Thyroid gland (tissue), 4 donors: ENCODE measurements at regions not wholly inside any gene's neighbourhood (a gene's known extent, or its start where the extent isn't known, plus 50 kb on each side); places are given as distances from the start of the nearest gene placed in this dataset.

Experiments used
- DNase-seq, 2 donors: peaks; one replicate each; pipeline ENCODE4 v3.0.0-alpha.2; 2019
- H3K27ac ChIP-seq, 3 donors: fragments of 200-600 bp; sonication (generic); 1 replicate in 2 of 3; 2 replicates in 1 of 3; pipeline ENCODE4 v1.5.1; 2016 to 2019; ENCODE audit warnings: mild to moderate bottlenecking in 1 of 3, moderate library complexity in 1 of 3
- H3K27me3 ChIP-seq: fragments of 200-600 bp; sonication (generic); one replicate; pipeline ENCODE4 v1.5.1; 2019
- H3K36me3 ChIP-seq, 2 donors: fragments of 200-600 bp; sonication (generic); one replicate each; pipeline ENCODE4 v1.5.1; 2016 to 2019
- H3K4me1 ChIP-seq, 2 donors: fragments of 200-600 bp; sonication (generic); one replicate each; pipeline ENCODE4 v1.5.1; 2017 to 2019
- H3K4me3 ChIP-seq, 3 donors: fragments of 200-600 bp; sonication (generic); replicated peaks in 1 of 3; 1 replicate in 2 of 3; 2 replicates in 1 of 3; pipeline ENCODE4 v1.5.1; 2016; ENCODE audit warnings: mild to moderate bottlenecking in 1 of 3
- H3K9me3 ChIP-seq: fragments of 200-600 bp; sonication (generic); one replicate; pipeline ENCODE4 v1.5.1; 2017
- CTCF ChIP-seq, 6 experiments: fragments of 200-600 bp in 3 of 6; fragments of 450-650 bp in 3 of 6; sonication (generic) in 3 of 6; IDR thresholded peaks; one replicate each; pipeline ENCODE4 v1.5.1; 2016 to 2019; ENCODE audit warnings: antibody characterized with exemption in 6 of 6, mild to moderate bottlenecking in 2 of 6, inconsistent platforms in 1 of 6, moderate library complexity in 1 of 6
- POLR2A ChIP-seq, 2 donors: fragments of 450-650 bp; IDR thresholded peaks; one replicate each; pipeline ENCODE4 v1.6.1; 2017; ENCODE audit warnings: antibody characterized with exemption in 2 of 2, mild to moderate bottlenecking in 2 of 2, moderate library complexity in 1 of 2
- WGBS, 2 donors: methylation state at CpG; one replicate each; pipeline ENCODE4 v1.1.5; 2017; 5-methylcytosine and 5-hydroxymethylcytosine counted together
- intact Hi-C: fragments of 100-400 bp; cut with DNase I; formaldehyde crosslinking; loops from one replicate; pipeline ENCODE4 v1.15.1; 2023

DNA sequence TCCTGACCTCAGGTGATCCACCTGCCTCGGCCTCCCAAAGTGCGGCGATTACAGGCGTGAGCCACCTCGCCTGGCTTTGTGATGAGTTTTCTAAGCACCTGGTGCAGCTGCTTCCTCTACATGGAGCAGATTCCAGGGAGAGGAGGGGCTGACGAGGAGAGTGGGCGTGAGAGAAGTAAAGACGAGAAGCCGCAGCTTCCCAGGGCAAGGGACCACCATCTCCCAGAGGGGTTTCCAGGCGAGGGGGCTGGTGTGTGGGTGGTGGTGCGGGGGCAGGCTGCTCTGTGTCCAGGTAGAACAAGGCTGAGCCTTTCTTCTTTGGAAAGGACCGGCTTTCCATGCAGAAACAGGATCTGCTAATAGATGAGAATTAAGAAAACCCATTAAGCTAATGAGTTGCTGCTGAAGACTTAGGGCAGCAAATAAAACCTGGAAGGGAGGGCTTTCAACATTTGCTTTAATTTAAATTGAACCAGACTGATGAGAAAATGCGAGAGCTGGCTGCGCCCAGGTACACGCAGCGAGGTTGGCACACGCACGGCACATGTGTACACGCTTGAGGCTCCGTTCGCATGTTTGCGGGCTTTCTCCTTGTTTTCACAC, 236.7 kb downstream of the RBFOX3 start:
- DNase-seq, result no peak
- WGBS, 2 donors, result 73 to 77% methylated on average over 22 of the region's 22 CpGs
- Histone ChIP-seq H3K36me3 (no peaks in the 10 kb centered on the region), H3K9me3 (no peaks in the 10 kb centered on the region), H3K4me3 (no peak overlapping the region), H3K27ac (no peak overlapping the region), H3K4me1 (no peaks in the 10 kb centered on the region), H3K27me3 (no peaks in the 10 kb centered on the region)
- intact Hi-C loops, result no loop called here
- no peak for TF ChIP-seq CTCF (IDR thresholded peaks at IDR 0.05)
- no peak for TF ChIP-seq POLR2A (IDR thresholded peaks at IDR 0.05)

- no peak overlapping the region for H3K4me3 ChIP-seq
- intact Hi-C loops, result no loop called here
- H3K27me3 ChIP-seq, result no peaks in the 10 kb centered on the region
- no peaks in the 10 kb centered on the region for H3K9me3 ChIP-seq
- H3K4me1 ChIP-seq, result no peaks in the 10 kb centered on the region
- H3K27ac ChIP-seq, result no peak overlapping the region
- H3K36me3 ChIP-seq, result no peaks in the 10 kb centered on the region
- WGBS, 2 donors, result 64 to 72% methylated on average over 16 of the region's 16 CpGs
- no peak for TF ChIP-seq CTCF (IDR thresholded peaks at IDR 0.05)
- no peak for TF ChIP-seq POLR2A (IDR thresholded peaks at IDR 0.05)
- no peak for DNase-seq
These were observed 238.2 kb downstream of the RBFOX3 start for GRCh38 chr17:79372470-79373238.

- TF ChIP-seq POLR2A (IDR thresholded peaks at IDR 0.05) (no peak), CTCF (IDR thresholded peaks at IDR 0.05) (no peak)
- H3K9me3 ChIP-seq, result no peaks in the 10 kb centered on the region
- no peaks in the 10 kb centered on the region for H3K27me3 ChIP-seq
- intact Hi-C loops, result no loop called here
- no peaks in the 10 kb centered on the region for H3K4me1 ChIP-seq
- 74 to 89% methylated on average over 3 to 15 of the region's 15 CpGs for WGBS, 2 donors
- no peak overlapping the region for H3K4me3 ChIP-seq
- H3K27ac ChIP-seq, result no peak overlapping the region
- no peaks in the 10 kb centered on the region for H3K36me3 ChIP-seq
- no peak for DNase-seq
These were observed 238.9 kb downstream of the RBFOX3 start for GRCh38 chr17:79371984-79372383.

DNA sequence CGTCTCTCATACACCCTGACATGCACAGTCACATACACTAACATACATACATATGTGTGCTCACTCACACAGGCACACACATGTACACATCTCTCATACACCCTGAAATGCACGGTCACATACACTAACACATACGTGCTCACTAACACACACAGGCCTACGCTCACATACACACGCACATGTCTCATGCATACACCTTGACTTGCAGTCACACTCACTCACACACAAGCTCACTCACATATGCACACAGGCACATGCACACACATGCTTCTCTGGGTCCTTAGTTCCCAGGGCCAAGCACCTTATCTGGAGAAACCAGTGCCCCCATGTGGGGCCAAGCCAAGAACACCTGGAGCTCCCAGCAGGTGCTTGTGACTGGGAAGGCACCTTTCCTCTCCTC, 240.3 kb downstream of the RBFOX3 start:
- Histone ChIP-seq H3K27me3 (no peaks in the 10 kb centered on the region), H3K9me3 (no peaks in the 10 kb centered on the region)

More for the DNA sequence above, 240.3 kb downstream of the RBFOX3 start:
- 64 to 81% methylated on average over 5 of the region's 5 CpGs for WGBS, 2 donors
- TF ChIP-seq POLR2A (IDR thresholded peaks at IDR 0.05), result no peak
- no peak for TF ChIP-seq CTCF (IDR thresholded peaks at IDR 0.05)
- Histone ChIP-seq H3K27ac (no peak overlapping the region), H3K4me3 (no peak overlapping the region), H3K4me1 (no peaks in the 10 kb centered on the region), H3K36me3 (no peaks in the 10 kb centered on the region)
- DNase-seq, result no peak
- intact Hi-C loops, result no loop called here
